ENCODE measurements at regions not wholly inside any gene's neighbourhood (a gene's known extent, or its start where the extent isn't known, plus 50 kb on each side); places are given as distances from the start of the nearest gene placed in this dataset.

DNA sequence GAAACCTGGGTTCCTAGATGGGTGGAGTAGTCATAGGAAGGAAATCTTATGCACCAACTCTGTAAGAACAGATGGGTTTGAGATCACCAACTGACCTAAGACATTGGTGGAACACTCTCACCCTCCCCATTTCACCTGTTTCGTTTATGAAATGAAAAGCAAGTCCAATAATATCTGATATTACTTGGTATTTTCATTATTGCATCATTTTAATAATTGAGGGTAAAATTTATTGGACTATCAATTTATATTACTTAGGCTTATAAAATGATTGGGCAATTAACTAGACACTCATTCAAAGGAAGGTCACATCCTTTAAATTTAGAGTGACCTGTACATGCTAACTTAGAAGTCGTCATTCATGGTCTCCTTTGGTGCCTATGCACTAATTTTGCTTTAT lies 503.9 kb downstream of the TAFA4 start:
- TF ChIP-seq, protein P1, sequence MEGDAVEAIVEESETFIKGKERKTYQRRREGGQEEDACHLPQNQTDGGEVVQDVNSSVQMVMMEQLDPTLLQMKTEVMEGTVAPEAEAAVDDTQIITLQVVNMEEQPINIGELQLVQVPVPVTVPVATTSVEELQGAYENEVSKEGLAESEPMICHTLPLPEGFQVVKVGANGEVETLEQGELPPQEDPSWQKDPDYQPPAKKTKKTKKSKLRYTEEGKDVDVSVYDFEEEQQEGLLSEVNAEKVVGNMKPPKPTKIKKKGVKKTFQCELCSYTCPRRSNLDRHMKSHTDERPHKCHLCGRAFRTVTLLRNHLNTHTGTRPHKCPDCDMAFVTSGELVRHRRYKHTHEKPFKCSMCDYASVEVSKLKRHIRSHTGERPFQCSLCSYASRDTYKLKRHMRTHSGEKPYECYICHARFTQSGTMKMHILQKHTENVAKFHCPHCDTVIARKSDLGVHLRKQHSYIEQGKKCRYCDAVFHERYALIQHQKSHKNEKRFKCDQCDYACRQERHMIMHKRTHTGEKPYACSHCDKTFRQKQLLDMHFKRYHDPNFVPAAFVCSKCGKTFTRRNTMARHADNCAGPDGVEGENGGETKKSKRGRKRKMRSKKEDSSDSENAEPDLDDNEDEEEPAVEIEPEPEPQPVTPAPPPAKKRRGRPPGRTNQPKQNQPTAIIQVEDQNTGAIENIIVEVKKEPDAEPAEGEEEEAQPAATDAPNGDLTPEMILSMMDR (IDR thresholded peaks at IDR 0.05; ENCODE audit: unreplicated experiment), result no peak
- Mint-ChIP-seq H3K4me1 (peaks cover 12% of the 10 kb centered on the region), H3K27me3 (ENCODE audit: low read depth) (peaks cover 2% of the 10 kb centered on the region), H3K4me3 (no peak overlapping the region), H3K27ac (no peak overlapping the region), H3K36me3 (no peaks in the 10 kb centered on the region), H3K9me3 (peaks cover 4% of the 10 kb centered on the region)
- DNase-seq (ENCODE audit: low spot score in 2 of 2, unreplicated experiment in 2 of 2), result no peak

DNA sequence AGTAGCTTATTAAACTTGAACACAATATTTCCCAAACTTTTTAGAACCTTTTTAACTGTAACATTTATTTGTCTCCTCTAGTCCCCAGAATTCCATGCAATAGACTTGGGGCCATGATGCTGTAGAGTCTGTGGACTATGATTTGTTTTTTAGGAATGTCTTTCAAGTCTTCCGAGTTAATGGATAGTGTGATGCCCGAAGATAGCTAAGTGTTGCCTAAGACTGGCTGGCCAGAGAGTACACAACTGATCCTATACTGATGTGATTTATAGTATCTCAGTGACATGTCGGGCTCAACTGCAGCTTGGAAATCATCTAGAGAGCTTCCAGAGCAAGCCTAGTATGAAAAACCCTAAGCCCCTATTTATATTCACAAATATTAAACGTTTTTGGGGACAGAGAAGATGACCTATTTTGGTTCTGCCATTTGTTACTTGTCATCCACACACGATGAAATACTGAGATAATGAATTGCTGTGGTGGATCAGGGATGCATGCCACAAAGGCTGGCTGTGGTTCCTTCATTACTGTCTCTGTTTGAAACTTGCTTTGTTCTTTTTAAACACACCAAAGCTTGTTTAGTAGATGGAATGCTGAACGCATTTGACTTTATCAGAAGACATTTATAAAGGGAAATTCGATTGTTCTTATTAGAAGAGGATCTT lies 507.4 kb downstream of the TAFA4 start:
- no peak for DNase-seq (ENCODE audit: low spot score in 2 of 2, unreplicated experiment in 2 of 2)
- TF ChIP-seq, protein P1 (IDR thresholded peaks at IDR 0.05; ENCODE audit: unreplicated experiment), result no peak
- Mint-ChIP-seq H3K4me3 (no peak overlapping the region), H3K4me1 (peaks cover 20% of the 10 kb centered on the region), H3K27ac (no peak overlapping the region), H3K9me3 (no peaks in the 10 kb centered on the region), H3K36me3 (no peaks in the 10 kb centered on the region), H3K27me3 (ENCODE audit: low read depth) (no peaks in the 10 kb centered on the region)

DNA sequence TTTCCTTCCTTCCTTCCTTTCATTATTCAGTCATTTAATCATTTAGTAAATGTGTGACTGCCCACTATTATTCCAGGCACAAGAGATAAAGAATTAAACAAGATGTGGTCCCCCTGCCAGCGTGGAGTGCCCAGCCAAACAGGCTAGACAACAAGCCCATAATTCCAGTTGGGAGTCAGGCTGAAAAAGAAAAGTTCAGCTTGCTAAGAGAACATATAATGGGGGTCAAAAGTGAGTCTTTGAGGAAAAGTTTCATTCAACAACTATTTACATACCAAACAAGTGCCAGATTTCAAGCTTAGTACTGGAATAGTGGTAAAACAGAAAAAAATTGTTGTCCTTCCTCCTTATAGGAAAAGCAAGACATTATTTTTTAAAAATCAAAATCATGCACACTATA lies 523.7 kb downstream of the TAFA4 start:
- no peak overlapping the region for H3K27ac Mint-ChIP-seq
- no peaks in the 10 kb centered on the region for H3K4me1 Mint-ChIP-seq
- no peaks in the 10 kb centered on the region for H3K36me3 Mint-ChIP-seq
- H3K9me3 Mint-ChIP-seq, result peaks cover 14% of the 10 kb centered on the region
- TF ChIP-seq, protein P1 (IDR thresholded peaks at IDR 0.05; ENCODE audit: unreplicated experiment), result no peak
- H3K27me3 Mint-ChIP-seq (ENCODE audit: low read depth), result no peaks in the 10 kb centered on the region
- H3K4me3 Mint-ChIP-seq, result no peak overlapping the region
- no peak for DNase-seq (ENCODE audit: low spot score in 2 of 2, unreplicated experiment in 2 of 2)

DNA sequence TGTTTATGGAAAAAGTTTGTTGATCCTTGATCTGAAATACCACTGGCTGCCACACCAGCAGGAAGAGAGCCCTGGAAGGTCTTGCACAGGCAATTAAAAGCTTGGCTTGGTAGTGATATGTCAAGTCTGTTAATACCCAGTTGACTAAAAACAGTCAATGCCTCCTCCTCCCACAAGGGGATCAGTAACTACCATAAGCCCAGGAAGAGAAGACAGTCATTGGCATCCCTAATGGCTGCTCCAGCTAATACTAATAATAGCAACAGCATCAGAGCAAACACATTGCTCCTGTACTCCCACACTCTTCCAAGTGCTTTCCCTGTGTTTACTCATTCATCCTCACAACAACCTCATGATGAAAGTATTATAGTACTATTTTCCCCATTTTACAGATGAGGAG lies 528.6 kb downstream of the TAFA4 start:
- Mint-ChIP-seq H3K4me3 (no peak overlapping the region), H3K36me3 (no peaks in the 10 kb centered on the region), H3K9me3 (peaks cover 8% of the 10 kb centered on the region), H3K27ac (no peak overlapping the region), H3K27me3 (ENCODE audit: low read depth) (no peaks in the 10 kb centered on the region), H3K4me1 (peaks cover 5% of the 10 kb centered on the region)
- TF ChIP-seq, protein P1 (IDR thresholded peaks at IDR 0.05; ENCODE audit: unreplicated experiment), result no peak
- DNase-seq (ENCODE audit: low spot score in 2 of 2, unreplicated experiment in 2 of 2), result no peak

DNA sequence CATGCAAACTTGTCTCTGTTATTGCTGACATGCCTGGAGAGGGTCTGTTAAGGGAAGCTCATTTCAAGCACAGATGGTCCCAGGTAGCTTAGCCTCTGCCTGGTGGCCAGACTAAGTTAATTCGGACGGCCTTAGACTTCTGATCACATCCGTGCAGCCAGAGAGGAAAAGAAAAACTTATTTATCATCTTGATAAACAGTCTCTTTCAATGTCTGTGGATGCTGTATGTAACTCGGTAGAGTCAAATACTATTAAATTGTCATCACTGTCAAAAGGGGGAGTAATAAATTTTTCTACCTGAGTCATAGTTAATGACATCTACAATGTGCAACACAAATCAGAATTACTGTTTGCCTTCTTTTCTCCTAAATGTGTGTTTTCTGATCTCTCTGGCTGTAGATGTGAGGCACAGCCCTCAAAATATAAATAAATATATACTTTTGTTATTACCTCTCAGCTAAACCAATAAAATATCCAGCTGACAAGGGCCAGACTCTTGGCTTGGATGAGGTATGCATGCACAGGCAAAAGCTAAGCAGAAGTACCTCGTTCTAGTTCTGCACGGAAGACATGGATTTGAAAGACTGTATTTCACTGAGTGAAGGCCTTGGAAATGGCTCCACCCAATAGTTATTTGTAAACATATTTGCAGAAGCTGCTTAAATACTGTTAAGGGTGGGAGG lies 530.0 kb downstream of the TAFA4 start:
- Mint-ChIP-seq H3K9me3 (peaks cover 8% of the 10 kb centered on the region), H3K27ac (no peak overlapping the region), H3K36me3 (no peaks in the 10 kb centered on the region), H3K4me1 (peaks cover 5% of the 10 kb centered on the region), H3K27me3 (ENCODE audit: low read depth) (no peaks in the 10 kb centered on the region), H3K4me3 (no peak overlapping the region)
- TF ChIP-seq, protein P1 (IDR thresholded peaks at IDR 0.05; ENCODE audit: unreplicated experiment), result no peak
- no peak for DNase-seq (ENCODE audit: low spot score in 2 of 2, unreplicated experiment in 2 of 2)

Data from mesothelial cell of epicardium (in vitro differentiated cells).